Common myeloid progenitor, CD34-positive (primary cell): ENCODE measurements at regions not wholly inside any gene's neighbourhood (a gene's known extent, or its start where the extent isn't known, plus 50 kb on each side); places are given as distances from the start of the nearest gene placed in this dataset.

Experiments
- CTCF ChIA-PET: fragments of 350-600 bp; sonication (Branson Sonifier 250); formaldehyde crosslinking; loops from one replicate; lab custom pipeline; 2021; ENCODE audit warnings: antibody characterized with exemption; lab: Charles Lee
- POLR2A ChIA-PET: fragments of 350-600 bp; sonication (Branson Sonifier 250); formaldehyde crosslinking; loops from one replicate; lab custom pipeline; 2021; ENCODE audit warnings: antibody characterized with exemption; lab: Charles Lee
- DNase-seq, 3 donors: peaks; one replicate each; pipeline versions ENCODE4 v3.0.0 to v3.0.0-alpha.2; 2013
- H3K27ac ChIP-seq, 2 experiments: 1 replicate in 1 of 2; 2 replicates in 1 of 2; pipeline ENCODE4 v1.7.0; 2013; ENCODE audit warnings: inconsistent platforms in 2 of 2, low read length in 2 of 2, mild to moderate bottlenecking in 2 of 2, low read depth in 1 of 2, moderate library complexity in 1 of 2; ENCODE audit not compliant: severe bottlenecking in 2 of 2, insufficient read depth in 1 of 2, poor library complexity in 1 of 2
- H3K27me3 ChIP-seq, 5 experiments: replicated peaks in 2 of 5; 1 replicate in 3 of 5; 2 replicates in 2 of 5; pipeline versions ENCODE4 v1.6.1 to v1.7.0; 2013; ENCODE audit warnings: low read length in 4 of 5, mild to moderate bottlenecking in 2 of 5, moderate library complexity in 2 of 5, inconsistent platforms in 1 of 5; ENCODE audit not compliant: insufficient read depth in 5 of 5, control insufficient read depth in 4 of 5
- H3K36me3 ChIP-seq, 4 experiments: 1 replicate in 2 of 4; 2 replicates in 2 of 4; pipeline versions ENCODE4 v1.6.1 to v1.7.0; 2013; ENCODE audit warnings: low read length in 3 of 4, control low read depth in 1 of 4, mild to moderate bottlenecking in 1 of 4; ENCODE audit not compliant: control insufficient read depth in 4 of 4, insufficient read depth in 4 of 4
- H3K4me1 ChIP-seq, 4 experiments: 1 replicate in 3 of 4; 2 replicates in 1 of 4; pipeline versions ENCODE4 v1.6.1 to v1.7.1; 2013; ENCODE audit warnings: low read length in 3 of 4, mild to moderate bottlenecking in 3 of 4, control low read depth in 1 of 4, inconsistent platforms in 1 of 4, moderate library complexity in 1 of 4; ENCODE audit not compliant: control insufficient read depth in 4 of 4, insufficient read depth in 4 of 4; ENCODE audit errors: control extremely low read depth in 1 of 4
- H3K4me3 ChIP-seq, 7 experiments: 1 replicate in 4 of 7; 2 replicates in 3 of 7; pipeline versions ENCODE4 v1.5.1 to v1.7.0; 2013; ENCODE audit warnings: mild to moderate bottlenecking in 7 of 7, low read length in 6 of 7, moderate library complexity in 6 of 7, inconsistent platforms in 2 of 7, low read depth in 2 of 7, control low read depth in 1 of 7; ENCODE audit not compliant: insufficient read depth in 4 of 7, control insufficient read depth in 1 of 7; ENCODE audit errors: extremely low read depth in 1 of 7
- H3K9me3 ChIP-seq, 5 experiments: 1 replicate in 4 of 5; 2 replicates in 1 of 5; pipeline versions ENCODE4 v1.6.1 to v1.7.1; 2013; ENCODE audit warnings: low read length in 4 of 5, mild to moderate bottlenecking in 2 of 5, inconsistent platforms in 1 of 5, low read depth in 1 of 5, moderate library complexity in 1 of 5; ENCODE audit not compliant: control insufficient read depth in 4 of 5, insufficient read depth in 2 of 5; ENCODE audit errors: control extremely low read depth in 1 of 5
- WGBS: methylation state at CpG from one replicate; pipeline ENCODE4 v1.1.5; 2013; ENCODE audit not compliant: insufficient coverage; 5-methylcytosine and 5-hydroxymethylcytosine counted together

- H3K36me3 ChIP-seq: no peaks in the 10 kb centered on the region
- ChIA-PET POLR2A (no interaction called here), CTCF (interaction anchor here (1.1 to 2.7 kb wide), 4 partner anchors 9 to 22 kb away, joined by 3 to 13 read pairs (median 5); no protein-coding TSS in a partner anchor)
- H3K9me3 ChIP-seq: no peaks in the 10 kb centered on the region
- H3K27me3 ChIP-seq: no peaks in the 10 kb centered on the region
- no CpG with 5 or more reads among the region's 2 CpGs for WGBS
- no peak for DNase-seq
- H3K27ac ChIP-seq: no peak overlapping the region
- no peak overlapping the region for H3K4me3 ChIP-seq
- H3K4me1 ChIP-seq: peaks cover 0 to 45% (median 10%) of the 10 kb centered on the region in 4 experiments
These were observed 119.1 kb upstream of the RUNX3 start for GRCh38 chr1:25049190-25049589.

DNA sequence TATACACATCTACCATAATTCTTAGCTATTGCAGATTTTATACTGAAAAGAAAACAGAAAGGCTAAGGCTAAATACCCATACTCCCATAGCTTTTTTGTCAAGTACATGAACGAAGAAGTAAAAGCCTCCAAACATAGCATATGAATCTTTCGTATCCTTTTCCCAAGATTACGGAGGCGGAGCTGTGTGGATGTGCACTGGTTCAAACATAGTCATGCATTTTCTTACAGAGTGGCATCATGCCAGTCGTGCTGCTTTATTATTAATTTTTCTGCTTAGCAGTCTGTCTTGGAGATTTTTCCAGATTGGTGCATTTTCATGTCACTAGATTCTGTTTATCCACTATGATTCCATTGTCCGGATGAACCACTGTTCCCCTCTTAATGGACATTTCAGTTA, 118.7 kb upstream of the RUNX3 start:
- WGBS: 82% methylated on average over 5 of the region's 6 CpGs
- no peaks in the 10 kb centered on the region for H3K36me3 ChIP-seq
- H3K4me3 ChIP-seq: no peak overlapping the region
- peaks cover 0 to 2% (median 0%) of the 10 kb centered on the region in 5 experiments for H3K9me3 ChIP-seq
- no peaks in the 10 kb centered on the region for H3K27me3 ChIP-seq
- POLR2A ChIA-PET: no interaction called here
- DNase-seq: no peak
- CTCF ChIA-PET: interaction anchor here (1.5 to 2.7 kb wide), 3 partner anchors 9 to 17 kb away, joined by 4 to 13 read pairs (median 6); no protein-coding TSS in a partner anchor
- H3K4me1 ChIP-seq: peaks cover 0 to 41% (median 7%) of the 10 kb centered on the region in 4 experiments
- H3K27ac ChIP-seq: no peak overlapping the region

DNA sequence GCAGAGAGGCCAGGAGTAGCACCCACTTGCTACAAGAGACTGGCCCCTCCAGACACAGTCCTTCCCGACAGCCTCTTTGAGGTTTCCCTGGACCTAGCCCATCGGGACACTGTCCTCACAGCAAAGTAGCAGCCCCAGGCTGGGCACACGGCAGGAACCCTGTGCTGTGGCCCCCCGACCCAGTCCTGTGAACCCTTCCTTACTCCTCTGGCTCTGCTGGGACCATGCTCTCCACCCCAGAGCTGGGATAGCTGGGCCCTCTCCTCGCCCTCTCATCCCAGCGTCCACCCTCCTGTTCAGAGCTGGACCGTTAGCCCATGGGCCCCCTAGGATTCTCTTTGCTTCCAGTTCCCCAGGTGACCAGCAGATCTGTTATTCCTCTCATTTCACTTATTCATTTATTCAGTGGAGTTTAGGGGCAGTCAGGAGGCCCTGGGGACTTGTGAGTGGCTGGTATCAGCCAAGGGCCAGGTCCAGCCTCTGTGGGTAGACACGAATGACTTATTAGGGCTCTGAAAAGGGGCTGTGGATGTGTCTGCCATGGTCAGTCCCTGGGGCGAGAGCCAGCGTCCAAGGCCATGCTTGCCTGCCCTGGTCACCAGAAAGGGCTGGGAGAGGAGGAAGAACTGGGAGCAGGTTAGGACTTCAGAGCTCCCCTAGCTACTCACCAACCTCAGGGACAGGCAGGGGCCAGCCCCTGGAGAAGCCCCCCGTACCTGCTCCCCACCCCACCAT, 117.6 kb upstream of the RUNX3 start:
- no peak overlapping the region for H3K27ac ChIP-seq
- CTCF ChIA-PET: interaction anchor here (0.8 to 2.6 kb wide), 5 partner anchors 11 to 51 kb away, joined by 3 to 21 read pairs (median 4); no protein-coding TSS in a partner anchor
- 96% methylated on average over 9 of the region's 11 CpGs for WGBS
- no peak for DNase-seq
- H3K4me3 ChIP-seq: no peak overlapping the region
- no peaks in the 10 kb centered on the region for H3K27me3 ChIP-seq
- H3K4me1 ChIP-seq: peaks cover 0 to 41% (median 9%) of the 10 kb centered on the region in 4 experiments
- H3K36me3 ChIP-seq: no peaks in the 10 kb centered on the region
- POLR2A ChIA-PET: no interaction called here
- H3K9me3 ChIP-seq: peaks cover 0 to 5% (median 0%) of the 10 kb centered on the region in 5 experiments

DNA sequence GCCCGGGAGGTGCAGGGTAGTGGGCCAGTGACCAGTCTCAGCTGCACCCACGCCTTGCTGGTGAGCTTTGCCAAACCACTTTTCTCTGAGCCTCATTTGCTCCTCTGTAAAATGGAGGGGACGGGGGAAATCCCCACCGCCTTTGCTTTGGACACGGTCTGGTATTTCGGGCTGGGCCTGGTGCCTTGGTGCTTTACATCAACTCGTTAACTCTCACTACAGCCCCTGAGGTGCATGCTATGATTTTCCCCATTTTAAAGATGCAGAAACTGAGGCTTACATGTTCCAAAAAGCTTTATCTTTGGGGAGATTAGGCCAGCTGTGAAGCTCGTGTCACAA, 116.1 kb upstream of the RUNX3 start:
- Histone ChIP-seq H3K36me3 (no peaks in the 10 kb centered on the region), H3K4me3 (no peak overlapping the region), H3K27ac (no peak overlapping the region), H3K4me1 (peaks cover 0 to 47% (median 13%) of the 10 kb centered on the region in 4 experiments), H3K27me3 (no peaks in the 10 kb centered on the region), H3K9me3 (peaks cover 0 to 5% (median 0%) of the 10 kb centered on the region in 5 experiments)
- CTCF ChIA-PET: interaction anchor here (1.0 to 2.6 kb wide), 5 partner anchors 9 to 358 kb away, joined by 3 to 21 read pairs (median 4); no protein-coding TSS in a partner anchor
- DNase-seq: no peak
- POLR2A ChIA-PET: no interaction called here
- 80% methylated on average over 8 of the region's 8 CpGs for WGBS

DNA sequence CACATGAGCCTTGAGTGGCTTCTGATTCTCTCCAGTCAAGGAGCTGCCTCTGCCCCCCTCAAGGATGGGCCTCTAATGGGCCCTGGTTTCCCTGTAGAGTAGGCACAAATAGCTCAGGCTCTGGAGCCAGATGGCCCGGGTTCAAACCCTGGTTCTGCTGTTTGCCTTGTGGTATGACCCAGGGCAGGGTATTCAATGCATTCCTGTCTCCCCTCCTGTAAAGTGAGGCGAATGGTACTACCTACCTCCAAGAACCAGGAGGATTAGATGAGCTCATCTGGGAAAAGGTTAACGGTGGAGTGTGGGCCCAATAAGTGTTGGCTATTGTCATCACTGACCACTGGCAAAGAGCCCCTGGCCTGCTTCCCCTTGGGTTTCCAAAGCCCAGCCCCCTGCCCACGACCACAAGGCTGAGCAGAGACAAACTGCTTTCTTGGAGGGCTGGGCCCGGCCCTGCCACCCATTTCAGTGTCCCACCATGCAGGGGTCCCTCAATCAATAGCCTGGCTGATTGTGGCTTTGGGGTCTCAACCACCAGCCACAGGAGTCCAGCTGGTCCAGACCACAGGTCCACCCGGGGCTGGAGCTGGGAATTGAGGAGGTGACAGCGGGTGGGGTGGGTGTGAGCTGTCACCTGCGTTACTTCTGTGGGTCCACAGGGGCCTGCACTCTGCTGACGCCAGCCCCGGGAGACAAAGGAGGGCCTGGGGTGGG, 115.6 kb upstream of the RUNX3 start:
- H3K4me3 ChIP-seq: no peak overlapping the region
- H3K36me3 ChIP-seq: no peaks in the 10 kb centered on the region
- H3K4me1 ChIP-seq: peaks cover 0 to 42% (median 13%) of the 10 kb centered on the region in 4 experiments
- H3K27me3 ChIP-seq: no peaks in the 10 kb centered on the region
- WGBS: 94% methylated on average over 9 of the region's 10 CpGs
- CTCF ChIA-PET: interaction anchor here (0.7 to 2.6 kb wide), 6 partner anchors 9 to 357 kb away, joined by 3 to 21 read pairs (median 4); no protein-coding TSS in a partner anchor
- H3K9me3 ChIP-seq: peaks cover 0 to 5% (median 0%) of the 10 kb centered on the region in 5 experiments
- POLR2A ChIA-PET: no interaction called here
- no peak for DNase-seq
- no peak overlapping the region for H3K27ac ChIP-seq

GRCh38 chr1:25043228-25043580, 113.1 kb upstream of the RUNX3 start:
- Histone ChIP-seq H3K4me1 (peaks cover 0 to 41% (median 13%) of the 10 kb centered on the region in 4 experiments), H3K27me3 (no peaks in the 10 kb centered on the region), H3K27ac (no peak overlapping the region), H3K36me3 (no peaks in the 10 kb centered on the region), H3K9me3 (peaks cover 0 to 5% (median 0%) of the 10 kb centered on the region in 5 experiments), H3K4me3 (no peak overlapping the region)
- WGBS: 84% methylated on average over 5 of the region's 8 CpGs
- POLR2A ChIA-PET: no interaction called here
- DNase-seq: peak in 1 of 3 donors; percentile 44
- CTCF ChIA-PET: interaction anchor here (0.9 to 2.2 kb wide), 6 partner anchors 9 to 113 kb away, joined by 3 to 7 read pairs (median 4); partner anchors contain the start of gene RUNX3
